Fibroblast of upper back skin (primary cell): ENCODE measurements at regions not wholly inside any gene's neighbourhood (a gene's known extent, or its start where the extent isn't known, plus 50 kb on each side); places are given as distances from the start of the nearest gene placed in this dataset.
"Not testable (repeated sequence)": the region's sequence is repeated elsewhere in the genome, so short reads cannot be mapped to it uniquely, and the experiment has no call there.

ENCODE experiments used
- DNase-seq: peaks from one replicate; pipeline ENCODE4 v3.0.0-alpha.2; 2013

DNA sequence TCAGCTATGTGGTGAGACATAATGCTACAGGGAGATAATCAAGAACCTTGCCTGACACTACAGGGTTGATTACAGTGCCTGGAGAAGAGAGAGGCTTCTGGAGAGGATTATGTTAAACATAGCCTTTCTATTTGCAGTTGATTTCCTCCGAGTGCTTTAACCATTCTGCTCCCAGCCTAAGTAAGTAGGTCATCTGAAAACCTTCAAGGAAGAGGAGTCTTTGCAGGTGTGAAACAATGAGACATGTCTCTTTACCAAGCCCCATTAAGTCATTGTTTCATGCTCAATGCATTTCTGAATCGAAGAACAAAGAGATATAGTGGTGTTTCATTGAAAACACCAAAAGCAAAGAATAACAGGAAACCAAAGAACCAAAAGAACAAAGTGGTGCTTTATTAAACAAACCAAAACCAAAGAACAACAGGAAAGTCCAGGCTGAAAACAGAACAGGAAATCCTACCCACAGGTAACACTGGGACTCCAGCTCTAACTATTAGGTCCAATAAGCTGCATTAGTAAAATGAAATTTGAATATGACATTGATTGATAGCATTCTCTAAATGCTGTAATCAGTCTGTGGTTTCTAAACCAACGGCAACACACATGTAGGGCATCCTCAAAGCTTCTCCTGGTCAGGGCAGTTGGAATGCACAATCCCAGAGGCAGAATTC is 113.3 kb upstream of the SPATA31D4 start:
- DNase-seq: no peak

DNA sequence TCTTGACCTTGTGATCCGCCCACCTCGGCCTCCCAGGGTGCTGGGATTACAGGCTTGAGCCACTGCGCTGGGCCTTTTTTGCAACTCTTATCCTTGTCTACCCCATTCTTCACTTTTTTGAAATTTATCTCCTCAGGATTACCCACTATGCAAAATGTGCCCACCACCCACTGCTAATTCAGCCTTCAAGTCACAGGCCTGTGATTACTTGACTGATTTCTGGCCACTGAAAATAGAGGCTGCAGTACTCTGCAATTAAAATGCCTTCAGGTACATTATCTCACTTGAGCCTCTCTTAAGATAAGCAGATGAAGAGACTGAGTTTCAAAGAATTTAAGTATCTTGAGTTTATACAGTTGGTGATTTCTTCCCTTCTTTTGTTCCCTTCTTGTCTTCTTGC is 112.4 kb upstream of the SPATA31D4 start:
- no peak for DNase-seq

- DNase-seq: no peak
Observed at GRCh38 chr9:81819155-81819554, 109.1 kb upstream of the SPATA31D4 start.

- DNase-seq: no peak
Observed at GRCh38 chr9:81819859-81820546, 108.2 kb upstream of the SPATA31D4 start.

DNA sequence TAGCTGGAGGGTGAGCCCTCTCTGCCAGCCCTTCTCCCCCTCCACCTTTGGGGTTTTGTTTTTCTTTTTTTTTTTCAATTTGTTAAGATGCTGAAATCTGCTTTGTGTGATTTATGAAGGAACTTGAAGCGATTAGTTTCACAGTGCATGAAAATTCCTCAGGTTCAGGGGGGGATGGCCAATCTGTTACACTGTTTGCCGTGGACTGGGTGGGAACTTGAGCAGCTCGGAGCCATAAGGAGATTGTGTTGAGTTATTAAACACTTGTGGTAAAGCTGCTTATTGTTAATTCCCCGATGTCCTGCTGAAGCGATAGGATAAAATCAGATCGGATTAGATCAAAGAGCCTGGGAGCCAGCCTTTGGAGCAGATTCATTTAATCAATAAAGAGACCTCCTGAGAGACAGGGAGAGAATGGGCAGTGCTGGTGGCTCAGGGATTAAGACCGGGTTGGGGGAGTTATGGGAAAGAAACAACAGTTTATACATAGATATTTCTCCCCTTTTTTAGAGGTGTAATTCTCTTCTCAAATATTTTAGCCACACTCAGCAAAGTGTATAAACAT is 105.8 kb upstream of the SPATA31D4 start:
- DNase-seq: peak; percentile 48

DNA sequence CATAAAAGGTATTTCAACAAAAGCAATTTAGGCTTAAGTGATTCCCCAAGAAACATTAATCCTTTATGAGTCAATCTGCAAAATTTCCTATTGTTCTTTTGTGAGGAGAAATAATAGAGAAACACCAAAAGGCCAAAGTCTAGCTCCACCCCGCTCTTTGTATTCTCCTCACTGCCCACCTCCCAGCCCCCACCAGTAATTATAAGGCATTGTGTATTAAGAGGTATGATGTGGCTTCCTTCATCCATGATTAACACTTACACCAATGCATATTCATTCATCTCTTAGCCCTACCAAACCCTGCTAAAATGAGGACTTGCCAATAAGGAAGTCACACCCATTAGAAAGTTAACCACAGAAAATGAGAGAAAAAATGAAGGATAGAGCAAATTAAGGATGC is 105.3 kb upstream of the SPATA31D4 start:
- DNase-seq: no peak

- DNase-seq: no peak
Observed at GRCh38 chr9:81823672-81824554, 104.3 kb upstream of the SPATA31D4 start.

GRCh38 chr9:81824802-81825730 is 103.2 kb upstream of the SPATA31D4 start:
- DNase-seq: no peak

GRCh38 chr9:81825846-81826516 is 102.2 kb upstream of the SPATA31D4 start:
- DNase-seq: peak; percentile 59

DNA sequence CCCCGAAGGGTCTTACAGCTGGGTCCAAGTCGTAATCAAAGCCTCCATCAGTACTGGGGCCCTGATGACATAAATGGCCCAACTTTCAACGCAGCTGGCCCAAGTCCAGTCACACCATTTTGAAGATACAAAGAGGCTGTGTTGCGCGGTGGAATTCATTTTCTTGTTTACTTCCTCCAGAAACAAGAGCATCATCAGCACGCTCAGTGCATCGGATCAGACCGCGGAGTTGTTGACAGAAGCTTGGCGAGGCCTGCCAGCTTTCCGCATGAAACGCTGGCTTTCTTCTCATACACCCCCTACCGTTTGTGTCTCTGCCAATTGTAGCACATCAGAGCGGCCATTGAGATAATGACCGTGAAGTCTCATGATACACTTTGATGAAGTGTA is 101.7 kb upstream of the SPATA31D4 start:
- peak; percentile 56 for DNase-seq

DNA sequence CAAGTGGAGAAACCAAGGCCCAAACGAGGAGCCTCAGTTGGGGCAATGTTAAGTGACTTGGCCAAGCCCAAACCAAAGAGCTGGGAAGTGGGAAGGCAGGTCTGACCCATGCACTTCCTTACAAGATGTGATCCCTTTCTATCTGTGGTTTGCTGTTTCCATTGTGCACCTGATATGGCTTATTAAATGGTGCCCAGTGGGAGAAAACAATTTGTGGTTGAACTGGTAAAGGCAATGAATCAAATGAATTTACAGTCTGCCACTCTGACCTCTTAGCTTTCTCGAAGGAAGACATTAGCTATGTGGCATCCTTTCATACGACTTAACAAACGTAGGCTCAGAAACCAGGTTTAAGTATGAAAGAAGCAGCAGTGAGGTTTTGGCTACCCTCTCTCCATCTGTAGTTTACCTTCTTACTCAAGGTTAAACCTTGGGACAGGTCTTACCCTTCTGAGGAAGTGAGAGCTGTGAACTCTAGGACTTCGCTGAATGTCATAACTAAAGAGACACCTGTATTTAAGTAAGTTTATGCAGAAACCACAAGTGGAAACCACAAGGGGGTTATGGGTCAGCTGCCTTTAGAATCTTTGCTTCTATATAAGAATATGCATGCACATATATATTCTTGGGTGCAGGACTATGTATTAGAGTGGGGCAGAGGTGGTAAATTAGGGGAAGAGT is 100.5 kb upstream of the SPATA31D4 start:
- DNase-seq: no peak

DNA sequence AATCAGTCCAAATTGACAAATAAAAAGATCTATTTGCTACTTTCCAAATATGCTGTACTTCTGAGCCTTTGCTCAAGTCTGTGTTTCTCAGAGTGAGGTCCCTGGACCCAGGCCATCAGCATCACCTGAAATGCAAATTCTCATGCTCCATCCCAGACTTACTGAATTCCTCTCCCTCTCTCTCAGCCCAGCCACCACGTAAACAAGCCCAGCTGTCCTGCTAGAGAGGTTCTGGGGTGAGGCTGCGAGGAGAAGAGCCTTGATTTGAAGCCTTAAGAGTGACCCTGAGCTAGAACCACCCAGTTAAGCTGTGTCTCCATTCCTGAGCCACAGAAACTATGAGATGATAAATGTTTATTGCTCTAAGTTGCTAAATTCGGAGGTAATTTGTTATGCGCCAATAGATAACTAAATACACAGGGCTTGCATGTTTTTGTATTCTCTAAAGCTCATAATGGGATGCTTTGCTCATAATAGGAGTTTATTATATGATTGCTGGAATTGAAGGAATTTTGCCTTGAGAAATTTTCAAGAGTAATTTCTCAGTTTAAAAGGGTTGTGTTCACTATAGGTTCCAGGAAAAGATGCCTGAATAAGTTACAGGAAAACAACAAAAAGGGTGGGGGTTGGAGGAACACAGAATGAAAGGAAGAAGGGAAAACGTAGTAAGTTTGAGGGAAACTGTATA is 98.9 kb upstream of the SPATA31D4 start:
- no peak for DNase-seq

DNA sequence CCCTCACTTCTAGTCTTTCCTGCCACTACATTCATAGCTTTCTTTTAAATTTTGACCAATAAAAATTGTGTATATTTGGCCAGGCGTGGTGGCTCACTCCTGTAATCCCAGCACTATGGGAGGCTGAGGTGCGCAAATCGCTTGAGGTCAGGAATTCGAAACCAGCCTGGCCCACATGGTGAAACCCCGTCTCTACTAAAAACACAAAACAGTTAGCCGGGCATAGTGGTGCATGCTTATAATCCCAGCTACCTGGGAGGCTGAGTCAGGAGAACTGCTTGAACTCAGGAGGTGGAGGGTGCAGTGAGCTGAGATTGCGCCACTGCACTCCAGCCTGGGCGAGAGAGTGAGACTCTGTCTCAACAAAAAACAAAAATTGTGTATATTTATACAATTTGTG is 97.8 kb upstream of the SPATA31D4 start:
- not testable (repeated sequence) for DNase-seq

DNA sequence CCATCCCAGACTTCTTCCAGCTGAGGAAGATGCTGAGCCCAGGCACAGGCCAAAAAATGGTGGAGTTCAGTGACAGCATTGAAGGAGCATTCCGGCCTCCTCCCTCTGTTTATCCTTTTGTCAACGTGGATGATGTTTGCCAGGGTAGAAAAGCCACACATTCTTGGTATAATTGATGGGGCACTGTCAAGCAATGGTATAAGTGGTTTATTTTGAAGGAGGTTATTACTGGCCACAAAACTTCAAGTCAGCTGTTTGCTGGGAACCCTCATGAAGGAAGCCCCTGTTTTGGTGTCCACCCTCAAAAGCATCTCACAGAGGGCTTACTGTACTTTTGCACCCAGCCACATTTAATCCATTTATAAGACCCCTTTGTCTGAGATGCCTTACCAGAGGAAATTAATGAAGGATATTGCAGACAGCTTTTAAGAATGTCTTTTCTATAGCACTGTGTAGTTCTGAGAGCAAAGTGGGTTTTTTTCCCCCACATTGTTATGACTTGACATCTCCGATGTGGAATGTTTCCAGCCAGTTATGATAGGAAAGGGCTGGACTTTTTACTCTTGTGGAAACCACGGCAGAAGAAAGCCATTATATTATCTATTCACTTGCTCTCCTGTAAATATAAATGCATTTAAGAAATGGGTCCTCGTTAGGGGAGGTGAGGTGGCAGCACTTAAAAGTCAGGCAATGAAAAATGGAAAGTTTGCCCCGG is 95.5 kb upstream of the SPATA31D4 start:
- no peak for DNase-seq

- DNase-seq: no peak
Observed at GRCh38 chr9:81833563-81834345, 94.5 kb upstream of the SPATA31D4 start.

GRCh38 chr9:81841333-81841732 is 86.9 kb upstream of the SPATA31D4 start:
- DNase-seq: no peak

DNA sequence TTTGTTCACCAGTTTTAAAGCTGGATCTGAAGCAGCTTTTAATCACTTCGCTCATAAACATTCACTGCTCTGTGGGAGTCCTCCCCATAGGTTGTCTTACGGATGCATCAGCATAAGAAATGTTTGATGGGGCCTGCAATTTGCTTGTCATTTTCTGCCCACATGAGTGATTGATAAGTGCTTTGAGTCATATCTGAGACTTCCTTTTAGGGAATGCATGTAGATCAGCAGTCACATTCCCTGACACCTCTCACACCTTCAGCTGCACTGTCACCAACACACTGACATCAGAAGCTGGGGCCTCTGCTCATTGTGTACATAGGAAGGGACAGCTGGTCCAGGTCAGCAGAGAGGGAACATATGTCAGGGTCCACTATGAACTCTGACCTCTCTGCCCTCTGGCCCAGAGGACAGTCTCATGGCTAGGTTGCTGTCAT is 84.1 kb upstream of the SPATA31D4 start:
- DNase-seq: peak; percentile 61

- DNase-seq: no peak
Observed at GRCh38 chr9:81847181-81847915, 80.9 kb upstream of the SPATA31D4 start.
